Lung microvascular endothelial cell (primary cell): ENCODE measurements at regions not wholly inside any gene's neighbourhood (a gene's known extent, or its start where the extent isn't known, plus 50 kb on each side); places are given as distances from the start of the nearest gene placed in this dataset.
A peak's percentile ranks its signal among the peaks of the same experiment; 100 is the strongest.
"Not testable (repeated sequence)": the region's sequence is repeated elsewhere in the genome, so short reads cannot be mapped to it uniquely, and the experiment has no call there.

Source experiments
- DNase-seq, 2 donors: peaks; one replicate each; pipeline versions ENCODE4 v3.0.0 to v3.0.0-alpha.2; 2010; ENCODE audit warnings: low read depth in 2 of 2

DNA sequence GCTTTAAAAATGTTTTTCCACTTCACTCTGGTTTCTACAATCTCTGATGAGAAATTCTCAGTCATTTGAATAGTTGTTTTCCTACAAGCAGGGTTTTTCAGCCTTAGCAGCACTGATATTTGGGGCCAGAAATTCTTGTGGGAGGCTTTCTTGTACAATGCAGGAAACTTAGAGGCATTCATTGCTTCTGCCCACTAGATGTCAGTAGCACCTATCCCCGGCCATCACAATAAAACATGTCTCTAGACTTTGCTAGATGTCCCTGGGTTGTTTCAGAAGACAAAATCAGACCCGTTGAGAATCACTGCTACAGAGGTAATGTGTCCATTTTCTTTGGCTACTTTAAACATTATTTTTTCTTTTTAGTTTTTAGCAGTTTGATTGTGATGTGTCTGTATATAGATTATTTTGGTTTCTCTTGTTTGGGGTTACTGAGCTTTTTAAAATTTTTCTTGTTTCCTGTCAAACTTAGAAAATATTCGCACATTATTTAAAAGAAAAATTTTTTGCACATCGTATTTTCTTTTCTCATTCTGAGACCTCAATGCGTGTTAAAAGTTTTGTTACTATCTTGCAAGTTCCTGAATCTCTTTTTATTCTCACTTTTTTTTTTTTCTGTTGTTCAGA, 60.8 kb upstream of the CCDC179 start:
- DNase-seq: peak; percentile 38 to 49

DNA sequence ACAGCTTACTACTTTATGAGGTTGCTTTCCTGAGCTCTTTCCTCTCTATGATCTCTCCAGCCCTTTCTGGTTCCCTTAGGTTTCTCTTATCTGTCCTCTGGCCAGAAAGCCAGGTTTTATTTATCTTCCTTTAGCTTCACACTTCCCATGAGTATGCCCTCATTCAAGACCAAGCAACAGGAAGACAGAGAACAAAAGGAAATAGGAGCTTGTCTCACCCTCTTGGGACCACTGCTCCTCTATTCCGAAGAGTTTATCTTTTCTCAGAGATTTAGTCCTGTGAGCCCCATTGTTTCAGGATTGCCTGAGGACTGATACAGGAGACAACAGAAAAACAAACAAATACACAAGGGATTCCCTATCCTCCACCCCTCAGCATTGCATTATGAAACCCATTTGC, 62.4 kb upstream of the CCDC179 start:
- DNase-seq: no peak

DNA sequence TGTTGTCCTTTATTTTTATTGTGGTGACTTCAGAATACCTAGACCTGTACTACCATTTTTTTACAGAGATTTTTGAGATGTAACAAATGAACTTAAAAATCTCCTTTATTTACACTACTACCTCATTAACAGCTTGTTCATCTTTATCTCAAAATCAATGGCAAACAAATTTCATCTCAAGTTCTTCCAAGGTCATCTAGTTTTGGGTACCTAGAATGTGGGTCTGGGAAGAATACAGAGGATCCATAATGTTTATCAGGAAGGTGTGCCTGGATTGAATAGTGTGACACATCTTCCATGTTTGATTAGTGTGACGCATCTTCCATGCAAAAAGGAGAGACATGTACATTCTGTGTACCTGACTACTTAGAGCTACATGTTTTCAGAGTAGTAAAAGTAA, 63.3 kb upstream of the CCDC179 start:
- no peak for DNase-seq

DNA sequence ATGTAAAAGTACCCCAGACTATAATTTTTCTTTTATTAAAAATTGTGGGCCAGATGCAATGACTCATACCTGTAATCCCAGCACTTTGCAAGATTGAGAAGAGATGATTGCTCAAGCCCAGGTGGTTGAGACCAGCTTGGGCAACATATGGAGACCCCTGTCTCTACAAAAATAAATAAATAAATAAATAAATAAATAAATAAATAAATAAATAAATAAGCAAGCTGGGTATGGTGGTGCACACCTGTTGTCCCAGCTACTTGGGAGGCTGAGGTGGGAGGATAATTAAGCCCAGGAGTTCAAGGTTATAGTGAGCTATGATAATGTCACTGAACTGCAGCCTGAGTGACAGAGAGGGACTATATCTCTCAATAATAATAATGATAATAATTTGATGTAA, 66.1 kb upstream of the CCDC179 start:
- DNase-seq: no peak

DNA sequence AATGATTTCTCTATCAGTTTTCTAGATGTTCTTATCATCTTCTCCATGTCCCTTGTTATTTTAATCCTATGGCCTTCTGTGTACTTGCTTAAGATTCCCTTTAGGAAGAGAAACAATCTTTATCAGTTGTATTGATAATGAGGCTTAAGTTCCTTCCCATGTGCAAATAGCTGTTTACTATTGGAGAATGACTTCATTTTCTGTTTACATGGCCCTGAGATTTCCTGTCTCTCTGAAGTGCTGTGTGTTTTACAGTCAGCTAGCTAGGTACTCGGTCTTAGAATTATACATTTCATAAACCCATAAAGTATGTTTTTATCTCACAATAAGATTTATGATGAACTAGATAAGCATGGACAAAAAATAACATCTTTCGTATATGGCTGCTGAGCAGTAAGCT, 67.5 kb upstream of the CCDC179 start:
- no peak for DNase-seq

DNA sequence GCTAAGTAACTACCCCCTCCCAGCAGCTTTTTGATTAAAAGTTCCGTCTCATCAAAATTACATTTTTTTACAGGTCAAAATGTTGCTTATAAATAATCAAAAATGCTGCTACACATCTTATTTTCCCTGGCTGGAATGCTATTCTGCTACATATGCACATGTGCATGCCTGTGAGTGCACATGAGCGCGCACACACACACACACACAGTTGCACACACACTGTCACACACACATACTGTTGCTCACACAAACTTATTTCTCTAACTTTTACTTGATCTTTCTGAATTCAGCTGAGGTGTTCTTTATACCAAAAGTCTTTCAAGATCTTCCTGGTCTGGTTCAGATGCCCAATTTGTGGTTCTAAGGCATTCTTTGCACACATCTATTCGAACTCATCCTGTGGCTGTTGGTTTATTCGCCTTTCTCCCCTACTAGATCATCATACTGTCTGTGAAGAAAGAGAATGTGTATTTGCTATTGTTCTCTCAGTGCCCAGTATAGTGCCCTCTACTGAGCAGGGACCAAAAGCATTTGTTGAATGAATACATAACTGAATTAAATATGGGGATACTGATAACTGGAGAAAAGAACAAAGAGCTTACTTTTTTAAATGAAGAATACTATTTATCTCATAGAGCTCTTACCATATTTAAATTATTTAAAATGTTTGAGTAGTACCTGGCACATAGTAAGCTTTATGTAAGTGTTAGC, 68.1 kb upstream of the CCDC179 start:
- peak; percentile 1 to 13 for DNase-seq

DNA sequence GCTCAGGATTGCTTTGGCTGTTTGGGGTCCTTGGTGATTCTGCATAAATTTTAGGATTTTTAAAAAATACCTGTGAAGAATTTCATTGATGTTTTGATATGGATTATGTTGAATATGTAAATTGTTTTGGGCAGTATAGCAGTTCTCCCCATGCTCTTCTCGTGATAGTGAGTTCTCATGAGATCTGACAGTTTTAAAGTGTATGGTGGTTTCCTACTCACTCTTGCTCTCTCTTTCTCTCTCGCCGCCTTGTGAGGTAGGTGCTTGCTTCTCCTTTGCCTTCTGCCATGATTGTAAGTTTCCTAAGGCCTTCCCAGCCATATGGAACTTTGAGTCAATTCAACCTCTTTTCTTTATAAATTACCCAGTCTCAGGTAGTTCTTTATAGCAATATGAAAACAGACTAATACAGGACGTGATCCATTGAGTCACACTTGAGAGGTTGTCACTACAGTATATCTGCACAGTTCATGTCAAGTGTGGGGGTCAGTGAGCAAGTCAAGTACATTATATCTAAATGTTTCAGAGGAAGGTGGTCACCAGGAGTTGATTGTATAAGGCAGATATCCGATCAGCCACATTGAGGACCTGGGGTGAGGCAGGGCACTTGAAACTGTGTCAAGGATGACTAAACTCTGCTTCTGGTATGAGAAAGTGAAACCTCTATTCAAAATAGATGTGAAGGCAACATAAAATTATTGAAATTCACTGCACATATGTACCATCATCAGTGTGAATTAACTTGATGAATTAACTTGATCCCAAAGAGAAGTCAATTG, 70.7 kb upstream of the CCDC179 start:
- no peak for DNase-seq

DNA sequence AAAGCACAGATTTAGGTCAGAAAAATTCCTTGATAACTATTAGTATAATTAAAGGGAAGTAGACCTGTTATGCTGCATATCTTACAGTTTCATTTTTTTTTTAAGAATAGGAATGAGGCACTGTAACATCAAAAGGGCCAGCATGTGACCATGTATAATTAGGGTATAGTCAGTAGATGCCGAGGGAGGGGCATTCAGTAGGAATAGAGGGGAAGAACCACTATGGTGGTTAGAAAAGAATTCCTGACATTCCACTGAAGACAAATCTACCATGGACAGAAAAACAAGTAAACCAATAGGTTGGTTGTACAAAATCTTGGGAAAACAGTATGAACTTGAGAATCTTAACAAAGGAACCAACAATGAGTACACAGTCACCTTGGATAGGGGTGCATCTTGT, 78.4 kb upstream of the CCDC179 start:
- no peak for DNase-seq

DNA sequence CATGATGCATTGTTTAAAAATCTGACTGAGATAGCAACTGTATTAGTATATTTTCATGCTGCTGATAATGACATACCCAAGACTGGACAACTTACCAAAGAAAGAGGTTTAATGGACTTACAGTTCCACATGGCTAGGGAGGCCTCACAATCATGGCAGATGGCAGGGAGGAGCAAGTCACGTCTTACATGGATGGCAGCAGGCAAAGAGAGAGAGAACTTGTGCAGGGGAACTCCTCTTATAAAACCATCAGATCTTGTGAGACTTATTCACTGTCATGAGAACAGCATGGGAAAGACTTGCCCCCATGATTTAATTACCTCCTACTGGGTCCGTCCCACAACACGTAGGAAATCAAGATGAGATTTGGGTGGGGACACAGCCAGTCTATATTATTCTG, 81.3 kb upstream of the CCDC179 start:
- not testable (repeated sequence) for DNase-seq

DNA sequence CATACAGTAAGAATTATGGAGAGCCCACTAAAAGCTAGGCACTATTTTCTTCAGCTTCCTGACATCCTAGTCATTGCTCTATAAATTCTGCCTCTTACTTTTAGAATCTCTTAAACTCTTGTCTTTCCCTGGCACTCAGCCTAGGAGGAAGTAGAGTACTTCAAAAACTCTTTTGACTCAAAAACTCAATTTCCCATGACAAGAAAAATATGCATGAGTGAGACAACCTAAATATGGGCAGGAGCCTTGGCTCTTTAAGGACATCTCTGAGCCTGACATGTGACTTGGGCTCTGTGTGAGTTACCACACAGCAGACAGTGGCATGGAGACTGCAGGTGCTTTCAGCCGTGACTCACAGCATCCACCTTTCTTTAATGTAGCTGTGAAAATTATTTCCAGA, 97.5 kb upstream of the CCDC179 start:
- no peak for DNase-seq

DNA sequence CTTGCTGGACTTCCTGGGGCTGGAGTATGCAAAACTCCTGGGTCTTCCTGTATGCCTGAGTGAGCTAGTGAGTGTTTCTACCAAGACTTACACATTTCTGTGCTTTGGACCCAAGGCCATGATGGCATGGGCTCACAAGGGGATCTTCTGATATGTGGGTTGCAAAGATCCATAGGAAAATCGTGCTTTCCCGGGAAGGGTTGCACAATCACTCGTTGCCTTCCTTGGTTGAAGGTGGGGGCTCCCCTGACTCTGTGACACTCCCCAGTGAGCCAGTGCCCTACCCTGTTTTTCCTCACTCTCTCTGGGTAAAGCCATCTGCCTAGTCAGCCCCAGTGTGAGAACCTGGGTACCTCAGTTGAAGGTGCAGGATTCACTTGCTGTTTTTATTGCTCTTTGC, 114.0 kb upstream of the CCDC179 start:
- no peak for DNase-seq

DNA sequence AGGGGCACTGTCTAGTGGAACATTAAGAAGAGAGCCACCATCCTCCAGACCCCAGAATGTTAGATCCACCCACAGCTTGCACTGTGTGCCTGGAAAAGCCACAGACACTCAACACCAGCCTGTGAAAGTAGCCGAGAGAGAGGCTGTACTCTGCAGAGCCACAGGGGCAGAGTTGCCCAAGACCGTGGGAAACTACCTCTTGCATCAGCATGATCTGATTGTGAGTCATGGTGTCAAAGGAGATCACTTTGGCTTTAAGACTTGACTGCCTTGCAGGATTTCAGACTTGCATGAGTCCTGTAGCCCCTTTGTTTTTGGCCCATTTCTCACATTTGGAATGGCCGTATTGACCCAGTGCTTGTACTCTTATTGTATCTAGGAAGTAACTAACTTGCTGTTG, 115.9 kb upstream of the CCDC179 start:
- DNase-seq: peak in 1 of 2 donors; percentile 13

DNA sequence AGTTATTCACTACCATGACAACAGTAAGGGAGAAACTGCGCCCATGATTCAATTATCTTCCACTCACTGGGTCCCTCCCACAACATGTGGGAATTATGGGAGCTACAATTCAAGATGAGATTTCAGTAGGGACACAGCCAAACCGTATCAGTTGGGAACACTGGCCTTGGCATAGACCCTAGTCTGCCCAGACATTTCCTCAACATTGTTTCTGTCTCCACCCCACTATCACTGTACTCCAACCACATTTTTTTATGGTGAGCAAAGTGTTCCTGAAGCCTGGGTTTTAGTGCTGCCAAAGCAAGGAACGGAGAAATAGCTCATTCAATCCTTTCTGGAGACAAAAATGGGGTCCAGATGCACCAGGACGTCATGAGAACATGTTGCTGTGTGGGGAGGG, 122.6 kb upstream of the CCDC179 start:
- DNase-seq: no peak

DNA sequence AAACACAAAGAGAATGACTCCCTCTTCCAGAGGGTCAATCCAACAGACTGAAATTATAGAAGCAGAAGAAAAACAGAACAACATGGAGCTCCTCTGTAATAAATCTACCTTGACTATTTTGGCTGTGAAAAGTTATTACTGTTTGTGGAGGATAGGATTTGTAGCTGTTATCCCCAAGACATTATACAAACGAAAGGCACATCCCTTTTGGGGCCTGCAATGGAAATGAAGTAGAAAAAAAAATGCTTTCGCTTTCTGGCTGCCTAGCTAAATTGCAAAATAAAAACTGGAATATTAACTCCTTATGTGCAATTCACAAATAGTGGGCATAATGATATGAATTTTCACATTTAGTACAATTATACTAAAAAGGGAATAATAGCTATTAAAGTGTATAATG, 123.8 kb upstream of the CCDC179 start:
- no peak for DNase-seq

DNA sequence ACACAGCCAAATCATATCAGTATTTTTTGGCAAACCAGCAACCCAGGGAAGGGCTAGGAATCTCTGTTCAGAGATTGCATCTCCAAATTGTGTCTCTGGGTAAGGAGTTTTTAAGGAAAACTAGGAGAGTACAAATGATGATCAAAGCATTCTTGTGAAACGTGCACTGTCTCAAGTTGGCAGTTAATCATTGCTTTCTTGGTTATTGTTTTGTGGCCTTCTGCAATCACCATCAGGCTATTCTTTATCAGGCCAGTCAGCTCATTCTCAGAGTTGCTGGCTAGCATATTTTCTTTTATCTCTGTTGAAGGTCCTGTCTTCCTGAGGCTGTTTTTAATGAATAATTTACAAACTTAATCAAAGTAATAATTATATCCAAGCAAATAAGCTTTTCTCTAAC, 129.1 kb upstream of the CCDC179 start:
- no peak for DNase-seq

DNA sequence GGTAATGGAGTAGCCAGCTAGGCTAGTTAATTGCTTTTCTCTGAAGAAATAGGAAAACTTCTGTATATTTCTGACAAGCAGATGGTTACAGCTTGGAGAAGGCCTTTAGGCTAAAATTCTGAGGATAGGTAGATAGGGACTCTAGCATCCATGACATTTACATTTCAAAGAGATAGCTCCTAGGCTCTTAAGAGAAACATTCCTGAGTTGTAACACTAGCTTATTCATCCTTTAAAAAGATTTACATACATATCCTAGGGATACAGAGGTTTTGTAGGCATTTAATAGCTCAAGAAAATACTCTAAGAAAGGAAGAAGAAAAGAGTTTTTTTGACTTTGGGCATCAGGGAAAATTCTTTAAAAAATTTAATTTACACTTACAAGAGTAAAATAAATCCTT, 130.9 kb upstream of the CCDC179 start:
- no peak for DNase-seq

DNA sequence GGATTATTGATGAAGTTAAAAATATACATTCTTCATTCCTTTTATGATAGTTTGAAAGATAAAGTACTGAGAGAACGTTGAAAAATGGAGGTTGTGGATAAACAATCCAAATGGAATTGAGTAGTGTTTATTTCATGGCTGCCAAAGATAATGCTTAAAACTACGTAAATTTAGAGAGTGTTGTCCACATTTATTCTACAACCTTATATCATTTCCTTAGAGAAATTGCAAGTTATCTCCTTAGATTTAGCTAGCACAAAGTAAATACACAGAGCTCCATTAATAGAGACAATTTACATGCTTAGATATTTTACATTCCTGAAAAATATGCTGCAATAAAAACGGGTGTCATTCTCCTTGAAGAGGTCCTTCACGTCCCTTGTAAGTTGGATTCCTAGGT, 146.5 kb upstream of the CCDC179 start:
- DNase-seq: no peak

DNA sequence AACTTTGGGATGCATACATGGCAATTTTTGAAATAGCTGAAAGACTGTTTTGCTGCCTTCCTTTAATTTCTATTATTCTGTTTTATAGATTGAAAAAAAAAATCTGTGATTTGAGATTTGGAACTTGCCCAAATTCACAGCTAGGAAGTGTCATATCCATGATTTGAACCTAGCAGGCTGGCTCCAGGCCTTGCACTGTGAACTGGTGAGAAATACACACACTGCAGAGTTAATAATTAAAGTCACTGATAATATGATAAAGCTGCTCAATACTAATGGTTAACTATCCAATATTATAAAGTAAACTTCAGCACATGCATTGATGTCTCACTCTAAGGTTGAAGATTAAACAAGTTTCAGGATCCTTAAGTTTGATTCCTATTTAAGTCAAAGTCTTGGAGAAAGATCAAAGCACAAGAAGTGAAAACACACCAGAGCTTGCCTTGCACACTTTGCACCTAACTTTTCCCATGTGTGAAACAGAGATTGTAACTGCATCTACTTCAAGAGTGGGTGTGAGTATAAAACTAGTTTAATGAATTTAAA, 150.6 kb upstream of the CCDC179 start:
- DNase-seq: no peak

DNA sequence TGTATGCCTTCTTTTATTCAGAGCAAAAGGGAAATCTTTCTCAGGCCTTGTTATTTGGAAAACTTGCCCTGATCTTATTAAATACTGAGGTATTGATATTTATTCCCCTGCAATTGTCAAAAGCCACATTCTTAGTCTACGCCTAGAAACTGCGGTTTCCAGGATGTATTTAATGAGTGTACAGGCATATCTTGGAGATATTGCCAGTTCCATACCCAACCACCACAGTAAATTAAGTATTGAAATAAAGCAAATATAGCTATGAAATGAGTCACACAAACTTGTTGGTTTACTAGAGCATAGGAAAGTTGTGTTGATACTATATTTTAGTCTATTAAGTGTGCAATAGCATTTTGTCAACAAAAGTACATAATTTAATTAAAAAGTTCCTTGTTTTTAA, 152.7 kb upstream of the CCDC179 start:
- DNase-seq: no peak

DNA sequence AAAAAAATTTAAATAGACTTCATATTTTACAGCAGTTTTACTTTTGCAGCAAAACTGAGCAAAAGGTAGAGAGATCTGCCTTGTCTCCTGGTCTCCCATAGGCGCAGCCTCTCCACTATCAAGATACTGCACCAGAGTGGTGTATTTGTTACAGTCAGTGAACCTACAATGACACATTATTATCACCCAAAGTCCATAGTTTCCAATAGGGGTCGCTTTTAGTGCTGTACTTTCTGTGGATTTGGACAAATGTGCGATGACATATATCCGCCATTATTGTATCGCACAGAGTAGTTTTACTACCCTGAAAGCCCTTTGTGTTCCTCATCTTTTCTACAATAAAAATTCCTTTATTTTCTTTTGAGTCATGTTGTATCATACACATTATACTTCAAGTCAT, 153.2 kb upstream of the CCDC179 start:
- no peak for DNase-seq

DNA sequence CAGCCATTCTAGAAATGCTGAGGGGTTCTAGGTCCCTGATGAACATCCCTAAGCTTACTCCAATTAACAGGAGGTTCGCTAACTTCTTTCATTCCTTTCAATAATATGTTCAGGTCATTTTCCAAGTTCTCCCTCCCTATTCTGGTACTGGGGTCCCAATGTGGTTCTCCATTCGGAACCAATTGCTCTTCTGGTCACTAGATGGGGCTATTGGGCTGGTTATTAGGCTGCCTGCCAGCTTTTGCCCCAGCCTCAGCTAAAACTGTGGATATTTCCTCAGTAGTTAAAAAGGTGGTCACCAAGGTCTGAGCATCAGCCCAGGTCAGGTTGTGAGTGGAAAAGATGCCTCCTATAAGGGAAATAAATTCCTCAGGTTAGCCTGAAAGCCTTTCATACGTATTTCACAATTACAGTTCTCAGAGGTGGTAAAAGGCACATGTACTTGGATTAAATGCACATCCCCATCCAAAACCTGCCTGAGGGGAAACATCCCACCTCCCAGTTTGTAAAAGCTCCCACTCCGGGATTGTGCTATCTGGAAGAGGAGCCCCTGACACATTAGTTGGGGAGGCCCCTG, 161.1 kb upstream of the CCDC179 start:
- DNase-seq: peak; percentile 31 to 48

DNA sequence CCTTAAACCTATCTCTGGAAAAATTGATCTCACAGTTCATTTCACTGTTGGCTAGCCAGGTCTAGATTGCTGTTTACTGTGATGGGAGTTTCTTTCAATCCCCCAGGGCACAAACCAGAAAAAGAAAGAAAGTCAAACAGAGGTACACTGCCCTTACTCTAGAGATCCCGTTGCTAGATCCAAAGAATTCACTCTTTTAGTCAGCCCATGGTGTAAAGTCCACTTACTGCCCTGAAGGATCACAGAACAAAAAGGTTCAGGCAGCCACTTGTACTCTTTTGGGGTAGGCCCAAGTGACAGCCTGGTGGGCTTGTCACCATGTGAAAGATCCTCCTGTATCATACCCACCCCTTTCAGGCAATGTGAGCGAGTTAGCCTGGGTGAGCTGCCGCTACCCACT, 162.6 kb upstream of the CCDC179 start:
- no peak for DNase-seq
